ENCODE measurements at regions not wholly inside any gene's neighbourhood (a gene's known extent, or its start where the extent isn't known, plus 50 kb on each side); places are given as distances from the start of the nearest gene placed in this dataset.

GRCh38 chr7:113812591-113813255 lies 106.1 kb downstream of the PPP1R3A start:
- TF ChIP-seq CTCF (IDR thresholded peaks at IDR 0.05) = no peak
- Histone ChIP-seq H3K36me3 (no peaks in the 10 kb centered on the region), H3K4me3 (no peak overlapping the region), H3K4me1 (no peaks in the 10 kb centered on the region), H3K9me3 (no peaks in the 10 kb centered on the region), H3K27me3 (no peaks in the 10 kb centered on the region), H3K27ac (no peak overlapping the region)
- no peak for ATAC-seq
- WGBS (ENCODE audit: insufficient coverage, low coverage, low lambda C conversion rate, missing lambda C conversion rate) = 62% methylated on average over 3 of the region's 3 CpGs
- no peak for DNase-seq
- intact Hi-C loops (cut with DNase I) = no loop called here

GRCh38 chr7:113810080-113810744 lies 108.6 kb downstream of the PPP1R3A start:
- WGBS (ENCODE audit: insufficient coverage, low coverage, low lambda C conversion rate, missing lambda C conversion rate) = 55% methylated on average over 1 of the region's 1 CpG
- no peak for DNase-seq
- no peaks in the 10 kb centered on the region for H3K36me3 ChIP-seq
- no peaks in the 10 kb centered on the region for H3K4me1 ChIP-seq
- no peaks in the 10 kb centered on the region for H3K9me3 ChIP-seq
- TF ChIP-seq CTCF (IDR thresholded peaks at IDR 0.05) (no peak), POLR2A (IDR thresholded peaks at IDR 0.05) (no peak)
- H3K27ac ChIP-seq = no peak overlapping the region
- H3K27me3 ChIP-seq = no peaks in the 10 kb centered on the region
- H3K4me3 ChIP-seq = no peak overlapping the region
- intact Hi-C loops (cut with DNase I) = no loop called here
- no peak for ATAC-seq

- no peaks in the 10 kb centered on the region for H3K9me3 ChIP-seq
- TF ChIP-seq POLR2A (IDR thresholded peaks at IDR 0.05) (no peak), CTCF (IDR thresholded peaks at IDR 0.05) (no peak)
- WGBS (ENCODE audit: insufficient coverage, low coverage, low lambda C conversion rate, missing lambda C conversion rate) = 63% methylated on average over 3 of the region's 3 CpGs
- H3K4me1 ChIP-seq = no peaks in the 10 kb centered on the region
- no peak overlapping the region for H3K27ac ChIP-seq
- DNase-seq = no peak
- no peak overlapping the region for H3K4me3 ChIP-seq
- no peaks in the 10 kb centered on the region for H3K27me3 ChIP-seq
- H3K36me3 ChIP-seq = no peaks in the 10 kb centered on the region
- intact Hi-C loops (cut with DNase I) = no loop called here
- no peak for ATAC-seq
These were observed 109.2 kb downstream of the PPP1R3A start for GRCh38 chr7:113809581-113809980.

- intact Hi-C loops (cut with DNase I) = no loop called here
- DNase-seq = no peak
- H3K9me3 ChIP-seq = no peaks in the 10 kb centered on the region
- ATAC-seq = no peak
- no peak overlapping the region for H3K27ac ChIP-seq
- H3K4me1 ChIP-seq = no peaks in the 10 kb centered on the region
- H3K4me3 ChIP-seq = no peak overlapping the region
- no peak for TF ChIP-seq POLR2A (IDR thresholded peaks at IDR 0.05)
- TF ChIP-seq CTCF (IDR thresholded peaks at IDR 0.05) = no peak
- H3K27me3 ChIP-seq = no peaks in the 10 kb centered on the region
- no peaks in the 10 kb centered on the region for H3K36me3 ChIP-seq
- 54% methylated on average over 7 of the region's 7 CpGs for WGBS (ENCODE audit: insufficient coverage, low coverage, low lambda C conversion rate, missing lambda C conversion rate)
These were observed 112.0 kb downstream of the PPP1R3A start for GRCh38 chr7:113806633-113807327.
